GM18861 (cell line): ENCODE measurements at regions not wholly inside any gene's neighbourhood (a gene's known extent, or its start where the extent isn't known, plus 50 kb on each side); places are given as distances from the start of the nearest gene placed in this dataset.
"Not testable (repeated sequence)": the region's sequence is repeated elsewhere in the genome, so short reads cannot be mapped to it uniquely, and the experiment has no call there.

Source experiments
- ATAC-seq: cut with Tn5 transposase; IDR thresholded peaks from one replicate; pipeline ENCODE4 v1.9.1; 2021; ENCODE audit not compliant: unreplicated experiment

GRCh38 chr2:185628985-185629384 is 109.6 kb upstream of the FSIP2 start:
- no peak for ATAC-seq

- no peak for ATAC-seq
Measured at GRCh38 chr2:185633621-185634020, 105.0 kb upstream of the FSIP2 start.

GRCh38 chr2:185638771-185639170 is 99.8 kb upstream of the FSIP2 start:
- ATAC-seq: no peak

GRCh38 chr2:185640588-185640987 is 98.0 kb upstream of the FSIP2 start:
- ATAC-seq: no peak

GRCh38 chr2:185643434-185643833 is 95.2 kb upstream of the FSIP2 start:
- no peak for ATAC-seq

- no peak for ATAC-seq
Measured at GRCh38 chr2:185644828-185645227, 93.8 kb upstream of the FSIP2 start.

- no peak for ATAC-seq
Measured at GRCh38 chr2:185645529-185645928, 93.1 kb upstream of the FSIP2 start.

GRCh38 chr2:185658750-185659149 is 79.9 kb upstream of the FSIP2 start:
- no peak for ATAC-seq

GRCh38 chr2:185663811-185664210 is 74.8 kb upstream of the FSIP2 start:
- ATAC-seq: no peak

- ATAC-seq: no peak
Measured at GRCh38 chr2:185664384-185664783, 74.2 kb upstream of the FSIP2 start.

GRCh38 chr2:185665251-185665814 is 73.3 kb upstream of the FSIP2 start:
- ATAC-seq: no peak

GRCh38 chr2:185667452-185667851 is 71.2 kb upstream of the FSIP2 start:
- no peak for ATAC-seq

GRCh38 chr2:185668710-185669109 is 69.9 kb upstream of the FSIP2 start:
- no peak for ATAC-seq

- ATAC-seq: no peak
Measured at GRCh38 chr2:185674232-185674631, 64.4 kb upstream of the FSIP2 start.

GRCh38 chr2:185676316-185676715 is 62.3 kb upstream of the FSIP2 start:
- no peak for ATAC-seq

GRCh38 chr2:185687001-185687400 is 51.6 kb upstream of the FSIP2 start:
- not testable (repeated sequence) for ATAC-seq

- ATAC-seq: no peak
Measured at GRCh38 chr2:185687967-185688366, 50.6 kb upstream of the FSIP2 start.
